Activated T-helper 2 cell treated with anti-CD3 and anti-CD28 coated beads, Interferon-gamma antibody, Interleukin-2, Interleukin-4, amounts not matched to agents 10 μg/mL and 5 μg/mL and 100 μg/mL, durations not matched to agents 14 hours and 24 hours and 36 hours (primary cell): ENCODE measurements at regions not wholly inside any gene's neighbourhood (a gene's known extent, or its start where the extent isn't known, plus 50 kb on each side); places are given as distances from the start of the nearest gene placed in this dataset.
"Not testable (repeated sequence)": the region's sequence is repeated elsewhere in the genome, so short reads cannot be mapped to it uniquely, and the experiment has no call there.

Experiments used
- DNase-seq: peaks from one replicate; pipeline ENCODE4 v3.0.0; 2021; ENCODE audit warnings: low spot score
- H3K27ac Mint-ChIP-seq: one replicate; pipeline ENCODE4 v1.8.0; 2021; ENCODE audit warnings: mixed read lengths
- H3K27me3 Mint-ChIP-seq: one replicate; pipeline ENCODE4 v1.8.0; 2021; ENCODE audit warnings: low read depth, mixed read lengths
- H3K36me3 Mint-ChIP-seq: one replicate; pipeline ENCODE4 v1.8.0; 2021; ENCODE audit warnings: low read depth, mixed read lengths
- H3K4me1 Mint-ChIP-seq: one replicate; pipeline ENCODE4 v1.8.0; 2021; ENCODE audit warnings: low read depth, mixed read lengths
- H3K4me3 Mint-ChIP-seq: one replicate; pipeline ENCODE4 v1.8.0; 2021; ENCODE audit warnings: low read depth, mild to moderate bottlenecking, moderate library complexity, mixed read lengths
- H3K9me3 Mint-ChIP-seq: one replicate; pipeline ENCODE4 v1.8.0; 2021; ENCODE audit warnings: mixed read lengths
- intact Hi-C: fragments of 100-400 bp; cut with micrococcal nuclease; formaldehyde crosslinking; loops from one replicate; pipeline ENCODE4 v1.15.1; 2023

- intact Hi-C loops = no loop called here
- Mint-ChIP-seq H3K27me3 (no peaks in the 10 kb centered on the region), H3K9me3 (peaks cover 5% of the 10 kb centered on the region), H3K4me3 (no peak overlapping the region), H3K27ac (no peak overlapping the region), H3K4me1 (peaks cover 52% of the 10 kb centered on the region), H3K36me3 (peaks cover 85% of the 10 kb centered on the region)
- DNase-seq = no peak
Observed at GRCh38 chr6:25124216-25124715, 154.9 kb upstream of the CARMIL1 start.

- peaks cover 6% of the 10 kb centered on the region for H3K9me3 Mint-ChIP-seq
- H3K4me3 Mint-ChIP-seq = no peak overlapping the region
- no peak overlapping the region for H3K27ac Mint-ChIP-seq
- no peaks in the 10 kb centered on the region for H3K27me3 Mint-ChIP-seq
- DNase-seq = no peak
- H3K4me1 Mint-ChIP-seq = peaks cover 56% of the 10 kb centered on the region
- intact Hi-C loops = loop anchor here (5.0 kb wide), 1 partner anchor 33 kb away; no protein-coding TSS in a partner anchor
- peaks cover 89% of the 10 kb centered on the region for H3K36me3 Mint-ChIP-seq
Observed at GRCh38 chr6:25125736-25126135, 153.4 kb upstream of the CARMIL1 start.

DNA sequence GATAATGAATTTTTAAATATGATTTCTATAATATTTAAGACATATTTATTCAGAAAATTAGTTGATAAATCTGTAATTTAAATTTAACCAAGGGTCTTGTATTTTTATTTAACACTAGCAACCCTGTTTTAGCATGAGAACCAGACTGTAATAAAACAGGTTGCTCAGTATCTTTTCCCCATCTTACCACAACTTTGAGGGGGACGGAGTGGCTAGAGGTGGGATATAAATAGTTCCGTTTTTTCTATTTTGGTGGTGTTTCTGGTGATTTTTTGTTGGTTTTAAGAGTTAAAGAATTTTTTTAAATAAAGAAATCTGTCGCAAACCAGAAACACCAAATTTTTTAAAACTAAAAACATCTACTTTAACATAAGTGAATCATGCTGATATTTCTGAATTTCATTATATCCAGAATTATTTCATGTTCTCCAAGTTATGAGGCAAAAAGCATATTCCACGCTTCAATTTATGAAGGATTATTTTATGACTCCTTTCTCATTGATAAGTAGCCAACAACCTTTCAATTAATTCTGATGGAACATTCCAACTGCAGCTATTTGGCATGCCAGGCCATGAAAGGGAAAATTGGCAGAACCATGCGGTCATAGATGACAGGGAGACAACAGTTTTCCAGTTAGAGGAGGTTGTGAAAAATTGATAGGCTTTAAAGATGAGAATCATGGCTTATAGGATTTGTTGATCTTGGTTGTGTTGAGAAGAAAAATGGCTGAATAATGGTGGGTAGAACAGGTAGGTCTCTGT lies 151.9 kb upstream of the CARMIL1 start:
- Mint-ChIP-seq H3K9me3 (peaks cover 5% of the 10 kb centered on the region), H3K4me1 (peaks cover 55% of the 10 kb centered on the region), H3K27ac (peak overlapping the region; percentile 55), H3K36me3 (peaks cover 88% of the 10 kb centered on the region), H3K27me3 (no peaks in the 10 kb centered on the region), H3K4me3 (peak overlapping the region; percentile 41)
- DNase-seq = no peak
- intact Hi-C loops = loop anchor here (5.0 kb wide), 1 partner anchor 35 kb away; no protein-coding TSS in a partner anchor

DNA sequence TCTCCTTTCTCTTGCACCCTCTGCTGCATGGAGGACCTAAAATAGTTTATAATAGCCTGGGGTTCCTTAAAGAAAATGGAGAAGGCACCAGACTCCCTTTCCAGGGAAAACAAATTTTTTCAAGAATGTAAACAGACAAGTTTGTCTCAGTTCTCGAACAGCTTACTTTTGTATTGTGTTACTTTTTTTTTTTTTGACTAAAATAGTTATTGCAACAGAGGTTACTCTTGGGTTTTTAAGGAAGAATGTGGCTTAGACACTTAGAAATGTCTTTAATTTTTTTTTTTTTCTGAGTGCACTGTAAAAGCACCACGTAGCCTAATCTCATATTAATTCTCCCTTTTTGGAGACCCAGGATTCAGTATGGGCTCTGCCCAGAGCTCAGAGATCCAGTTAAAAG lies 148.7 kb upstream of the CARMIL1 start:
- Mint-ChIP-seq H3K4me3 (peak overlapping the region; percentile 20), H3K4me1 (peaks cover 43% of the 10 kb centered on the region), H3K27me3 (no peaks in the 10 kb centered on the region), H3K9me3 (peaks cover 21% of the 10 kb centered on the region), H3K27ac (peak overlapping the region; percentile 14), H3K36me3 (peaks cover 91% of the 10 kb centered on the region)
- intact Hi-C loops = no loop called here
- no peak for DNase-seq

DNA sequence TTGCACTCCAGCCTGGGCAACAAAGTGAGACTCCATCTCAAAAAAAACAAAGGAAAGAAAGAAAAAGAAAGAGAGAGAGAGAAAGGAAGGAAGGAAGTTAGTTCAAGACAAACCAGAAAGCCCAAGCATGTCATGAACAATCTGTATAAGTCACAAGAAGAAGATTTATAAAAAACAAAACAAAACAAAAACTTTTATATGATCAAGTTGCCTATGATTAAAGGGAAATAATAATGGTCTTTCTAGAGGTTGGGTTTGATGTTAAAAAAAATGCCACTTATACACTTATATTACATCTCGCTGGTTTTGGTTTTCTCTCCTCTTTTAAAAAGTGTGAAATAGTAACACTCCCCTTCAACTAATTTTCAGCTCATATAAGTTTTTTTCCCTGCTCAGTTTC lies 146.2 kb upstream of the CARMIL1 start:
- Mint-ChIP-seq H3K4me3 (peak overlapping the region; percentile 59), H3K4me1 (peaks cover 41% of the 10 kb centered on the region), H3K27ac (peak overlapping the region; percentile 31), H3K9me3 (peaks cover 21% of the 10 kb centered on the region), H3K27me3 (no peaks in the 10 kb centered on the region), H3K36me3 (peaks cover 97% of the 10 kb centered on the region)
- DNase-seq = no peak
- intact Hi-C loops = no loop called here

GRCh38 chr6:25133568-25133967 lies 145.6 kb upstream of the CARMIL1 start:
- H3K4me3 Mint-ChIP-seq = no peak overlapping the region
- no peak for DNase-seq
- intact Hi-C loops = no loop called here
- H3K27me3 Mint-ChIP-seq = no peaks in the 10 kb centered on the region
- H3K27ac Mint-ChIP-seq = no peak overlapping the region
- peaks cover 93% of the 10 kb centered on the region for H3K36me3 Mint-ChIP-seq
- peaks cover 43% of the 10 kb centered on the region for H3K4me1 Mint-ChIP-seq
- peaks cover 21% of the 10 kb centered on the region for H3K9me3 Mint-ChIP-seq

- Mint-ChIP-seq H3K9me3 (peaks cover 16% of the 10 kb centered on the region), H3K27ac (peak overlapping the region; percentile 100), H3K27me3 (no peaks in the 10 kb centered on the region), H3K4me1 (peaks cover 32% of the 10 kb centered on the region), H3K4me3 (peak overlapping the region; percentile 92), H3K36me3 (peaks cover 81% of the 10 kb centered on the region)
- intact Hi-C loops = loop anchor here (5.0 kb wide), 3 partner anchors 95 to 225 kb away; no protein-coding TSS in a partner anchor
- no peak for DNase-seq
Observed at GRCh38 chr6:25136854-25137253, 142.3 kb upstream of the CARMIL1 start.

DNA sequence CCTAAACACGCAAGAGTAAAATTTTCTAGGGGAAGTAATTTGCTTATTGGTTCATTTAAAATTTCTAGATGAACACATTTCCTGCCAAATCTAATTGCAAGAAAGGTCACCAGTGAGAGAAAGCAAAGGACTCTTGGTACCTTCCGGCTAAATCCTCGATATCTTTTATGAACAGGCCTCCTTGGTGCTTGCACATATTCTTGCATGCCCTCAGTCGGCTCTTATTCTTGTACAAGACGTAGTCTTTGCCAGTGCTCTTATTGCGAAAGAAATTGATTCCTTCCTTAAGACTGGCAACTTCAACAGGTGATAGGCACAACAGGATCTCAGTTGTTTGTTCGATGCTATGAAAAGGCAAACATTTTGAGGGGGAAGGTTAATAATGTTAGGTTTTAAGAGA lies 141.7 kb upstream of the CARMIL1 start:
- H3K4me3 Mint-ChIP-seq = peak overlapping the region; percentile 92
- peaks cover 36% of the 10 kb centered on the region for H3K4me1 Mint-ChIP-seq
- no peaks in the 10 kb centered on the region for H3K27me3 Mint-ChIP-seq
- intact Hi-C loops = loop anchor here (5.0 kb wide), 3 partner anchors 95 to 225 kb away; no protein-coding TSS in a partner anchor
- peaks cover 80% of the 10 kb centered on the region for H3K36me3 Mint-ChIP-seq
- H3K9me3 Mint-ChIP-seq = peaks cover 14% of the 10 kb centered on the region
- H3K27ac Mint-ChIP-seq = peak overlapping the region; percentile 100
- DNase-seq = no peak

- H3K4me1 Mint-ChIP-seq = peaks cover 39% of the 10 kb centered on the region
- peaks cover 10% of the 10 kb centered on the region for H3K9me3 Mint-ChIP-seq
- intact Hi-C loops = loop anchor here (1.0 to 5.0 kb wide), 10 partner anchors 9 to 882 kb away; a partner anchor contains a TSS
- peak overlapping the region; percentile 92 for H3K4me3 Mint-ChIP-seq
- peaks cover 79% of the 10 kb centered on the region for H3K36me3 Mint-ChIP-seq
- no peaks in the 10 kb centered on the region for H3K27me3 Mint-ChIP-seq
- DNase-seq = no peak
- H3K27ac Mint-ChIP-seq = peak overlapping the region; percentile 100
Observed at GRCh38 chr6:25137916-25138232, 141.3 kb upstream of the CARMIL1 start.

GRCh38 chr6:25138233-25138933 lies 140.8 kb upstream of the CARMIL1 start:
- intact Hi-C loops = loop anchor here (1.0 to 5.0 kb wide), 10 partner anchors 9 to 882 kb away; a partner anchor contains a TSS
- peak; percentile 71 for DNase-seq
- H3K36me3 Mint-ChIP-seq = peaks cover 76% of the 10 kb centered on the region
- H3K4me3 Mint-ChIP-seq = peak overlapping the region; percentile 92
- peaks cover 38% of the 10 kb centered on the region for H3K4me1 Mint-ChIP-seq
- peak overlapping the region; percentile 100 for H3K27ac Mint-ChIP-seq
- H3K27me3 Mint-ChIP-seq = no peaks in the 10 kb centered on the region
- peaks cover 5% of the 10 kb centered on the region for H3K9me3 Mint-ChIP-seq

DNA sequence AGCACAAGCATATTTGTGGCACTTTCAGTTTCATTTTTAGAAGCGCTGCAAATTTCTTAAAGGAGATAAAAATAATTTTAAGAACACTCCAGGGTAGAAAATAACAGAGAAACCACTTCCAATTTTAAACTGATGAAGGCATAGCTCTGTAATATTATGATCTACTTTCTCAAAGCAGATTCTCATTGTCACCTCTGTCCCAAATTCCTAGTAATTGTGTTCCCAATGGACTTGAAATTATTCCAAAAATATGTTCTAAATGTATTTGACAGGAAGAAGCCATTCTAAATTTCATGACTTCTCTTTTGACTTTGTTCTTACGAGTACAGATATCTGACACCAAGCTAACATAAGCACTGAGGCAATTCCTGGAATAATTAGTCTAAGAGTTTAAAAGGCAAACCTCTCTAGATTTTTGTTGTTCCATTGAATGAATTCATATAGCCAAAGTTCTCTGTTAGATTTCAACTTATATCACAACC lies 140.2 kb upstream of the CARMIL1 start:
- DNase-seq = no peak
- Mint-ChIP-seq H3K4me1 (peaks cover 43% of the 10 kb centered on the region), H3K27me3 (no peaks in the 10 kb centered on the region), H3K9me3 (peaks cover 3% of the 10 kb centered on the region), H3K27ac (peak overlapping the region; percentile 100), H3K4me3 (peak overlapping the region; percentile 92), H3K36me3 (peaks cover 75% of the 10 kb centered on the region)
- intact Hi-C loops = loop anchor here (1.0 to 5.0 kb wide), 10 partner anchors 8 to 881 kb away; a partner anchor contains a TSS

DNA sequence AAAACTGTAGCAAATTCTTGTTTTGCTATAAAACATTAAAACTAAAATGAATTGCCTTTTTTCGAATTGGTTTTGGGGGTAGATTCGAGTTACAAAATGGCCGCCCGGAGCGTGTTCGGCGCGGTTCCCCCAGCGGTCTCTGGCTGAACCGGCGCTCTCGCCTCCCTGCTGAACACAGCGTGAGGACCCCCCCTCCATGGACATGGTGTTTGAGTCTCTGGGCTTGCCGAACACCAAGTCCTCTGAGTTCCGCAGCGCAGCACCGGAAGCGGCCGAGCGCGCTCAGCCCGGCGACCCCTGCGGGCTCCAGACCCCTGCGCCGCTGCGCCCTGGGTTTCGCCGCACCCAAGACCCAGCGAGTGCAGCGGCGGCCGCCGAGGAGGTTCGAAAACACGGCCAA lies 139.6 kb upstream of the CARMIL1 start:
- not testable (repeated sequence) for DNase-seq, H3K27me3 Mint-ChIP-seq, H3K9me3 Mint-ChIP-seq
- intact Hi-C loops = loop anchor here (2.0 to 5.0 kb wide), 5 partner anchors 21 to 779 kb away; no protein-coding TSS in a partner anchor
- peak overlapping the region; percentile 100 for H3K27ac Mint-ChIP-seq
- peaks cover 73% of the 10 kb centered on the region for H3K36me3 Mint-ChIP-seq
- peaks cover 46% of the 10 kb centered on the region for H3K4me1 Mint-ChIP-seq
- peak overlapping the region; percentile 92 for H3K4me3 Mint-ChIP-seq
